ENCODE measurements at regions not wholly inside any gene's neighbourhood (a gene's known extent, or its start where the extent isn't known, plus 50 kb on each side); places are given as distances from the start of the nearest gene placed in this dataset.
A peak's percentile ranks its signal among the peaks of the same experiment; 100 is the strongest.

DNA sequence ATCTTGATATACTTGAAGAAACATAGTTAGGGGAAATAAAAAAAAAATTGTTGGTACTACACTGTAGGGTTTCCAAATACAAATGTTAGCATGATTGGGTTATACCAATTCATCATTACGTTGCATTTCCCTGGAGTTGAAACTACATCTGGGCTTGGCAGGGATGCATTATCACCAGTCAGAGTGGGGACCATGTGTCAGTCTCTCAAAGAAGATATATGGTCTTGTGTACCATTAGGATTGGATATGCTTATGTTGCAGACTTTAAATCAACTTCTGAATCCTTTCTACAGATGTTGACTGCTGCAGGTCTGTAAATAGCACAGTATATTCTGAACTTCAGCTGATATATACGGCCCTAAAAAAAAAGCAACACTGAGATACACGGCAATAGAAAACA is 188.5 kb downstream of the SLIT2 start:
- no peak for TF ChIP-seq CSDC2 (CRISPR knock-in tag; IDR thresholded peaks at IDR 0.05)
- TF ChIP-seq ZNF8 (CRISPR knock-in tag; IDR thresholded peaks at IDR 0.05) = no peak
- TF ChIP-seq TCF4 (CRISPR knock-in tag; IDR thresholded peaks at IDR 0.05; ENCODE audit: borderline replicate concordance) = no peak
- no peak for TF ChIP-seq CSRNP3 (CRISPR knock-in tag; IDR thresholded peaks at IDR 0.05)
- TF ChIP-seq ZFP30 (CRISPR knock-in tag; IDR thresholded peaks at IDR 0.05) = no peak
- TF ChIP-seq ESRRG (CRISPR knock-in tag; IDR thresholded peaks at IDR 0.05) = no peak
- TF ChIP-seq, protein P1, sequence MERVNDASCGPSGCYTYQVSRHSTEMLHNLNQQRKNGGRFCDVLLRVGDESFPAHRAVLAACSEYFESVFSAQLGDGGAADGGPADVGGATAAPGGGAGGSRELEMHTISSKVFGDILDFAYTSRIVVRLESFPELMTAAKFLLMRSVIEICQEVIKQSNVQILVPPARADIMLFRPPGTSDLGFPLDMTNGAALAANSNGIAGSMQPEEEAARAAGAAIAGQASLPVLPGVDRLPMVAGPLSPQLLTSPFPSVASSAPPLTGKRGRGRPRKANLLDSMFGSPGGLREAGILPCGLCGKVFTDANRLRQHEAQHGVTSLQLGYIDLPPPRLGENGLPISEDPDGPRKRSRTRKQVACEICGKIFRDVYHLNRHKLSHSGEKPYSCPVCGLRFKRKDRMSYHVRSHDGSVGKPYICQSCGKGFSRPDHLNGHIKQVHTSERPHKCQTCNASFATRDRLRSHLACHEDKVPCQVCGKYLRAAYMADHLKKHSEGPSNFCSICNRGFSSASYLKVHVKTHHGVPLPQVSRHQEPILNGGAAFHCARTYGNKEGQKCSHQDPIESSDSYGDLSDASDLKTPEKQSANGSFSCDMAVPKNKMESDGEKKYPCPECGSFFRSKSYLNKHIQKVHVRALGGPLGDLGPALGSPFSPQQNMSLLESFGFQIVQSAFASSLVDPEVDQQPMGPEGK (CRISPR knock-in tag; IDR thresholded peaks at IDR 0.05; ENCODE audit: borderline replicate concordance) = no peak
- TF ChIP-seq BACH2 (CRISPR knock-in tag; IDR thresholded peaks at IDR 0.05; ENCODE audit: borderline replicate concordance) = no peak
- TF ChIP-seq ZC3H10 (CRISPR knock-in tag; IDR thresholded peaks at IDR 0.05) = no peak
- TF ChIP-seq ISL1 (CRISPR knock-in tag; IDR thresholded peaks at IDR 0.05) = no peak
- TF ChIP-seq, protein P2, sequence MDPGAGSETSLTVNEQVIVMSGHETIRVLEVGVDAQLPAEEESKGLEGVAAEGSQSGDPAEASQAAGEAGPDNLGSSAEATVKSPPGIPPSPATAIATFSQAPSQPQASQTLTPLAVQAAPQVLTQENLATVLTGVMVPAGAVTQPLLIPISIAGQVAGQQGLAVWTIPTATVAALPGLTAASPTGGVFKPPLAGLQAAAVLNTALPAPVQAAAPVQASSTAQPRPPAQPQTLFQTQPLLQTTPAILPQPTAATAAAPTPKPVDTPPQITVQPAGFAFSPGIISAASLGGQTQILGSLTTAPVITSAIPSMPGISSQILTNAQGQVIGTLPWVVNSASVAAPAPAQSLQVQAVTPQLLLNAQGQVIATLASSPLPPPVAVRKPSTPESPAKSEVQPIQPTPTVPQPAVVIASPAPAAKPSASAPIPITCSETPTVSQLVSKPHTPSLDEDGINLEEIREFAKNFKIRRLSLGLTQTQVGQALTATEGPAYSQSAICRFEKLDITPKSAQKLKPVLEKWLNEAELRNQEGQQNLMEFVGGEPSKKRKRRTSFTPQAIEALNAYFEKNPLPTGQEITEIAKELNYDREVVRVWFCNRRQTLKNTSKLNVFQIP (CRISPR knock-in tag; IDR thresholded peaks at IDR 0.05; ENCODE audit: borderline replicate concordance, low read depth) = no peak
- TF ChIP-seq ZNF70 (CRISPR knock-in tag; IDR thresholded peaks at IDR 0.05) = no peak
- TF ChIP-seq ZFP3 (CRISPR knock-in tag; IDR thresholded peaks at IDR 0.05) = no peak
- no peak for TF ChIP-seq PPARA (CRISPR knock-in tag; IDR thresholded peaks at IDR 0.05; ENCODE audit: borderline replicate concordance)
- TF ChIP-seq TSHZ2 (CRISPR knock-in tag; IDR thresholded peaks at IDR 0.05) = no peak
- no peak for TF ChIP-seq SNAI2 (CRISPR knock-in tag; IDR thresholded peaks at IDR 0.05)
- TF ChIP-seq OSR1 (CRISPR knock-in tag; IDR thresholded peaks at IDR 0.05) = no peak
- ATAC-seq = no peak

DNA sequence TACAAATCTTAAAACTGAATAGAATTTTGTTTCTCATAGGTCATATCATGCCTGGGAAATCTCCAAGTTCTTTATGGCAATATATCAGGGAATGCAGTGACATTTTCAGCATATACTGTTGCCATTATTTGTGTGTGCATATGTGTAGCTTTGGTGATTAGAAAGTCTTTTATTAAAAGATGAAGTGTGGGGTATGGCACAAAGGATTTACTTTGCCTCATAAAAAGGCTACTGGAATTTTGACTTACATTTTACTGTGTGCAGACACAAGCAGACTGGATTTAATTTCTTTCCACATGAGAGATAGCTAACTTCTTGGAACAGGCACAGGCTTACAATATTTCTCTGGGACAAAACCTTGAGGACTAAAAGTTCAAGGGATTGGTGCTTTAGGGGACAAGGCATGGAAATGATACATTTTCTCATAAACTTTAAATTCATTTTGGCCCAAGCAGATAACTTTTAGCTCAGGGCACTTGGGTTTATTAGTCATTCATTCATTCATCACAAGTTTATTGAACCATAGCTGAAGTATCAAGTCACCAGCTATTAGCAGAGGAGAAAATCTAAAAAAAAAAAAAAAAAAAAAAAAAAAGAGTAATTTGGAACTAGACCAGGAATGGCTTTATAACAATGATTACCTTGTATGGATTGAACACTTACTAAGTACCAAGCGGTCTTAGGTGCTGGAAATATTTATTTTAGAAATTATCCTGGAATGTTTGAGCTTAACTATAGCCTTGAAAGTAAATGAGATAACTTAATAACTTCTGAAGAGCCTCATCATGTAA is 191.5 kb downstream of the SLIT2 start:
- no peak for TF ChIP-seq TCF4 (CRISPR knock-in tag; IDR thresholded peaks at IDR 0.05; ENCODE audit: borderline replicate concordance)
- no peak for TF ChIP-seq ISL1 (CRISPR knock-in tag; IDR thresholded peaks at IDR 0.05)
- no peak for TF ChIP-seq BACH2 (CRISPR knock-in tag; IDR thresholded peaks at IDR 0.05; ENCODE audit: borderline replicate concordance)
- ATAC-seq = no peak

GRCh38 chr4:20444599-20445337 is 193.1 kb downstream of the SLIT2 start:
- TF ChIP-seq ZNF565 (CRISPR knock-in tag; conservative IDR thresholded peaks at IDR 0.05; ENCODE audit: low read depth) = no peak
- TF ChIP-seq PPARA (CRISPR knock-in tag; IDR thresholded peaks at IDR 0.05; ENCODE audit: borderline replicate concordance) = no peak
- peak; percentile 52; the same call in 1 of the 2 replicates for TF ChIP-seq TCF4 (CRISPR knock-in tag; IDR thresholded peaks at IDR 0.05; ENCODE audit: borderline replicate concordance)
- TF ChIP-seq BACH2 (CRISPR knock-in tag; IDR thresholded peaks at IDR 0.05; ENCODE audit: borderline replicate concordance) = no peak
- no peak for TF ChIP-seq CSRNP3 (CRISPR knock-in tag; IDR thresholded peaks at IDR 0.05)
- no peak for TF ChIP-seq ARNTL (CRISPR knock-in tag; IDR thresholded peaks at IDR 0.05; ENCODE audit: borderline replicate concordance, low read depth)
- peak; percentile 69; the same call in 1 of the 2 replicates for TF ChIP-seq ZC3H10 (CRISPR knock-in tag; IDR thresholded peaks at IDR 0.05)
- TF ChIP-seq ZFP30 (CRISPR knock-in tag; IDR thresholded peaks at IDR 0.05) = no peak
- no peak for TF ChIP-seq ZNF8 (CRISPR knock-in tag; IDR thresholded peaks at IDR 0.05)
- TF ChIP-seq ZFP3 (CRISPR knock-in tag; IDR thresholded peaks at IDR 0.05) = no peak
- no peak for TF ChIP-seq GLIS3 (CRISPR knock-in tag; IDR thresholded peaks at IDR 0.05)
- no peak for TF ChIP-seq OSR1 (CRISPR knock-in tag; IDR thresholded peaks at IDR 0.05)
- TF ChIP-seq RARB (CRISPR knock-in tag; IDR thresholded peaks at IDR 0.05) = no peak
- TF ChIP-seq TSHZ2 (CRISPR knock-in tag; IDR thresholded peaks at IDR 0.05) = no peak
- TF ChIP-seq ISL1 (CRISPR knock-in tag; IDR thresholded peaks at IDR 0.05) = peak; percentile 85
- peak; percentile 76 for ATAC-seq
